ENCODE measurements at regions not wholly inside any gene's neighbourhood (a gene's known extent, or its start where the extent isn't known, plus 50 kb on each side); places are given as distances from the start of the nearest gene placed in this dataset.
A peak's percentile ranks its signal among the peaks of the same experiment; 100 is the strongest.
"Not testable (repeated sequence)": the region's sequence is repeated elsewhere in the genome, so short reads cannot be mapped to it uniquely, and the experiment has no call there.

DNA sequence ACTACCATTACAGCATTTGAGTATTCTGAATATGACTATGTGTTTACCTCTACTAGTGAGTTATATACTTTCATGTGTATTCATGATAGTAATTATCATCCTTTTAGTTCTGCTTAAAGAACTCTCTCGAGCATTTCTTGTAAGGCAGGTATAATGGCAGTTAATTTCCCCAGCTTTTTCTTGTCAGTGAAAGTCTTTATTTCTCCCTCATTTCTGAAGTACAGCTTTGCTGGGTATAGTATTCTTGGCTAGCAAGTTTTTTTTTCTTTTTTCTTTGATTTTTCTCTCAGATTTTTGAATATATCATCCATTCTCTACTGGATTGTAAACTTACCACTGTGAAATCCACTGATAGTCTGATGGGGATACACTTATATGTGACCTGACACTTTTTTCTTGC lies 165.9 kb upstream of the ARHGAP5 start:
- DNase-seq = no peak

- no peak for DNase-seq
Measured at GRCh38 chr14:31913370-31913769, 163.7 kb upstream of the ARHGAP5 start.

DNA sequence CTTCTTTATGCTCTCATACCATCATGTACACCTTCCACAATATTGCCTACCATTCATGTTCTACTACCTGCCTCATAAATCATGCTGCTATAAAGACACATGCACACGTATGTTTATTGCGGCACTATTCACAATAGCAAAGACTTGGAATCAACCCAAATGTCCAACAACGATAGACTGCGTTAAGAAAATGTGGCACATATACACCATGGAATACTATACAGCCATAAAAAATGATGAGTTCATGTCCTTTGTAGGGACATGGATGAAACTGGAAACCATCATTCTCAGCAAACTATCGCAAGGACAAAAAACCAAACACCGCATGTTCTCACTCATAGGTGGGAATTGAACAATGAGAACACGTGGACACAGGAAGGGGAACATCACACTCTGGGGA lies 158.8 kb upstream of the ARHGAP5 start:
- DNase-seq = not testable (repeated sequence)

GRCh38 chr14:31920001-31920400 lies 157.1 kb upstream of the ARHGAP5 start:
- no peak for DNase-seq

GRCh38 chr14:31920989-31921650 lies 156.0 kb upstream of the ARHGAP5 start:
- no peak for DNase-seq

DNA sequence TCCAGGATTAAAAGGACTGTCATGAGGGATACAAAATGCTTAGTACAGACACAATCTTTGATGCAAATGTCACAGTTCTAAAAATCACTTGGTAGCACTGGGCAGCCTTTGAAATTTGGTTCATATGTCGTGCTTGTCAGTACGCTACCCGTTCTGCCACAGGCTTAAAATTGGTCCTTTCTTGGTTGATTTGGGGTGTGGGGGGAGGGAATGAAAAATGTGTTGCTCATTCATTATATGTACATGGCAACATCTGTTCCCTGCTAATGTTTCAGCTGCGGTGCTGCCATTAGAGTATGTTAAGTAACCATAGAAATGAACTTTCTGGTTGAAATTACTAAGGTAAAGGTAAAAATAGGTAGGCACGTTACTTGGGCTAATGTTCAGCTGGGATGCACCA lies 155.4 kb upstream of the ARHGAP5 start:
- no peak for DNase-seq

GRCh38 chr14:31926123-31926522 lies 151.0 kb upstream of the ARHGAP5 start:
- peak; percentile 35 for DNase-seq

DNA sequence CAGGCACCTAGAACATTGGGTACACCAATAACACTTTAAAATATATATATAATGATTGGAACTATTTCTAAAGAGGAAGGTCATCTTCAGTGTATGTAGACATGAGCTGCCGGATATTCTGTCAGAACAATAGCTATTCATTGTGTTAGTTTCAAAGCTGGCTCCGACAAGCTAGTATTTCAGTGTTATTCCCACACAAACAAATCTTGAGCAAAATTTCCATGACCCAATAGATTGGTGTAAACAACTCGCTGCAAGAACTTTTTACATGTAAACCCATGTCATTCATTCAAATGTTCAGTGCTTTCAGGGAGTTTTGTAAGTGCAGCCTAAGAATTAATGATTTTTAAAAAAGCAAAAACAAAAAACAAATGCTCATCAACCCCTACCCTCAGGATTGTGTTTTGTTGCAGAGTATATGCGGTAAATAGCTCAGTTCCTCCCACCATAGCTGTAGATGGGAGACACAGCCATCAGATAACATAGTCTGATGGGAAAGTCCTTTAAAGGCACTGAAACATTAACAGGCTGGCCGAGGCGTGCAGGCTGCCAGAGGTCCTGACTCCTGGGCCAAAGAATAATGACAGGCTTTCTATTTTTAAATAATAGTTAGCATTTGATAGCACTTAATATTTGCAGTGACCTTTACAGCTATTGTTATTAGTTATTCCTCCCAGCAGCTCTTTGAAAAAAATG lies 150.3 kb upstream of the ARHGAP5 start:
- no peak for DNase-seq

- no peak for DNase-seq
Measured at GRCh38 chr14:31927348-31927832, 149.7 kb upstream of the ARHGAP5 start.

GRCh38 chr14:31930070-31930469 lies 147.0 kb upstream of the ARHGAP5 start:
- DNase-seq = no peak

GRCh38 chr14:31930493-31931240 lies 146.4 kb upstream of the ARHGAP5 start:
- no peak for DNase-seq

DNA sequence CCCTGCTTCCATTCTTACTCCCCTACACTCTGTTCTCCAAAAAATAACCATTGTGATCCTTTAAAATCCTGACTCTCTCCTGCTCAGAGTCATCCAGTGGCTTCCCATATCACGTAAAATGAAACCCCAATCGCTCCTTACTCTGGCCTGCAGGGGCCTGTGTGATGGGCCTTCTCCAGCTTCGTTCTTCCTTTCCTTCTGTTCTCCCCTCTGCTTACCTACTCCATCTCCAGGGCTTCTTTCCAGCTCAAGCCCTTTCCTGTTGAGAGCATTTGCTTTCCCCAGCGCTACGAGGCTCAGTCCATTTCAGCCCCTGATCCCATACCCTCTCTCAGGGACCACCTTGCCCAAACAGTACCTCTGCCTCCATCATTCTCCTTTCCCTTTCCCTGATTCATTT lies 144.4 kb upstream of the ARHGAP5 start:
- no peak for DNase-seq

DNA sequence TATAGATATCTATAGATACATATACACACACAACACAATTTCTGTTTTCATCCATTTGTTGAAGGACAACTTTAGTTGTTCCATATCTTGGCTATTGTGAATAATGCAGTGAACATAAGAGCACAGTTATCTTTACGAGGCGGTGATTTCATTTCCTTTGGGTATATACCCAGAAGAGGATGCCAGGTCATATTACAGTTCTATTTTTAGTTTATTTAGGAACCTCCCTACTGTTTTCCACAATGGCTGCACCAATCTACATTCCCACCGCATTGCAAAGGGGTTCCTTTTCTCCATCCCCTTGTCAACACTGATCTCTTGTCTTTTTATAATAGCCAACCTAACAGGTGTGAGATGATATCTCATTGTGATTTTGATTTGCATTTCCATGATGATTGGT lies 143.4 kb upstream of the ARHGAP5 start:
- DNase-seq = peak; percentile 68

GRCh38 chr14:31934767-31935266 lies 142.3 kb upstream of the ARHGAP5 start:
- peak; percentile 86 for DNase-seq

DNA sequence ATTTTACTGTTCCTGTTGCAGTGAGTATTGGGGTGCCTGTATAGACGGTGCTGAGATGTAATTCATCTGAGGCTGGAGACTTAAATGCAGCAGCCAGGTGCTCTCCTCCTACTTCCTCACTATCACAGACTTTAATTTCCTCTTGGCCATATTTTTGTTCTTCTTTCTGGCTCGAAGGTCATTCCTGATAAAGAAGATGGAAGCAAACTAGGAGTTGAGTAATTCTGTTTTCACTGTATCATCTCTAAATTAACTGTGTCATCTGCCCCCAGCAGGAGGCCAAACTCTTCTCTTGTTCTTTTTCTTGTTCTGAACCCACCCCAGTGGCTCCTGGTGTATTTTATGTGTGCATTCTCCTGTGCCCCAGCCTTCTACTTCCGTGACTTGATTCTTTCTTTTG lies 141.7 kb upstream of the ARHGAP5 start:
- DNase-seq = peak; percentile 35

DNA sequence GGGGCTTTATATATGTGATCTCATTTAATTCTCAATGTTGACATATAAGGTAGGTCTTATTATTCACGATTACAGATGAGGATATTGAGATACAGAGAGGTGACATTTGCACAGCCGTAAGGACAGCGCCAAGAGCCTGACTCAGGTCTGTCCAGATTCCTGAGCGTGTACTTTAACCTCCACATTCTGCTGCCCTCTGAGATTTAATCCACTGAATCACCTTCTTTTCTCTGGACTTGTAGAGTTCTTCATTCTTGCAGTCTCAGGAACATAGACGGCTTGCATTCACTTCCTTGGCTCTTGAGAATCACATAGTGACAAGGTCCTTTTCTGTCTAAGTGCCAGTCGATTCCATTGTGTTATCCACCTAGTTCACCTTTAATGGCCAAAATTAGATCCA lies 141.0 kb upstream of the ARHGAP5 start:
- no peak for DNase-seq

GRCh38 chr14:31937730-31938346 lies 139.3 kb upstream of the ARHGAP5 start:
- no peak for DNase-seq

DNA sequence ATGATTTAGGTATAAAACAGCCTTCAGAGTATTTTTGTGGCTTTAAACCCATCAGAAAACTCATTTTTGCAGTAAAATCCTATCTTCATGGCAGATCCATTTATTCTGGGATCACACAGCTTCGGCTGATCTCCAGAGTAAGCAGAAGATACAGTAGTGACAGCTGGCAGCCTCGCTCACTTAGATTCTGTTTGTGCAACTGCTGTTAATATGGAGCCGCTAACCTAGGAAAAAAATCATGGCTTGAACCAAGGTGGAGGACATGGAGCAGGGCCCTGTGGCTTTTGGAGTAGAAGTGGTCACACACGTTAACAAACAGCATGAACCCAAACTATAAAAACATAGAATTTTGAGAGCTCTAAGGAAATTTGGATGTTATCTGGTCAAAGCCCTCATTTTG lies 137.2 kb upstream of the ARHGAP5 start:
- peak; percentile 13 for DNase-seq

GRCh38 chr14:31941487-31941886 lies 135.6 kb upstream of the ARHGAP5 start:
- no peak for DNase-seq

DNA sequence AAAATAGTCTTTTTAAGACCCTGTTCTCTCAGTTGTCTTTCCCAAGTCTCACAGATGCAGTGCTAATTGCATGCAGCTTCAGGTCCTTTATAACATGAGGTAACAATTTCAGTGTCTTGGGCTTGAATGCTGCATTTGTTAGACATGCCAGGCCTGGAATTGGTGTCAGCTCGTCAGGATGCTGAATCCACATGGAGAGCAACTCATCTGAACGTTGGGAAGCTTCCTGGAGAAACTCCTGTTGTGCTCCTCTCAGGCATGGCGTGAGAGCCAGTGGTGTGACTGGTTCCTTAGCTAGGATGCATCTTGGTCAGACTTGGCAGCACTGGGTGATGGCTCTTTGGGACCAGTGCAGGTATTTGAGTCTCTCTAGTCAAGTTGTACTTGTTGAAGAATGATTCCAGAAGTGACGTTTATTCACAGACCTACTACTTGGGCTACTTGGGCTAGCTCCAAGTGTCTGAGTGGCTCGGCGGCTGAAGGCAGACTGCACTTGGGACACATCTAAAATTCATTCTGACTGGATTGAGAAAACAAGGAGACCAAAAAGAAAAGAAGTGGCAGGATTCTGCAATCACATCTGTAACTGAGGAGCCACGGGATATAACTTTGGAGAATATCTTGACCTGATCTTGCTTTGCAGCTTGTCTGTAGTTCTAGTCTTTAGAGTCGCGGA lies 134.8 kb upstream of the ARHGAP5 start:
- DNase-seq = no peak

- DNase-seq = no peak
Measured at GRCh38 chr14:31943217-31943799, 133.8 kb upstream of the ARHGAP5 start.

DNA sequence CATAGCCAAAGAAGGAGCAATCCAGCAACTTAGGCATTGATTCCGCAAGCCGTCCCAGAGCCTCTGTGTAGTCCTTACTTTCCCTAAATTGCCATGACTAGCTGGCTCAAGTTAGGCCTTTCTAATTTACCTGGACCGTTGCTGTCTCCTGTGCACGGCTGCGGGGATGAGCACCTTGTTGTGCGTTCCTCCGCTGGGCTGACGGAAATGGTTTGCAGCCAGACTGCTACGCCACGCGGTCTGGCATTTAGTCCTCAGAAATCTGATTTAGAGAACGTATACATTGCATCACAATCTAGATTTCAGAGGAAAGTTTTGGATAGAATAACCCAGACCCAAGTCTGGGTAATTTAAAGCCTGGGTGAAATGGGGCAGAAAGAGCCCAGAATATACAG lies 133.2 kb upstream of the ARHGAP5 start:
- no peak for DNase-seq

Data from NCI-H146 (cell line).